IMR-90 (cell line): ENCODE measurements at regions not wholly inside any gene's neighbourhood (a gene's known extent, or its start where the extent isn't known, plus 50 kb on each side); places are given as distances from the start of the nearest gene placed in this dataset.

ENCODE experiments used
- CEBPB ChIP-seq: IDR thresholded peaks from 2 replicates; pipeline ENCODE4 v1.6.1; 2012; ENCODE audit warnings: low read depth, low read length, improper control_type of control experiment
- CHD1 ChIP-seq: IDR thresholded peaks from 2 replicates; pipeline ENCODE4 v1.6.1; 2012; ENCODE audit warnings: low read depth, low read length, improper control_type of control experiment
- CTCF ChIP-seq: conservative IDR thresholded peaks from 2 replicates; pipeline ENCODE4 v1.5.1; 2012; ENCODE audit warnings: mild to moderate bottlenecking, low read depth, low read length, improper control_type of control experiment
- ELK1 ChIP-seq: fragments of 150-350 bp; IDR thresholded peaks from 2 replicates; pipeline ENCODE4 v1.6.1; 2016; ENCODE audit warnings: low read depth, mild to moderate bottlenecking, low read length, moderate library complexity, borderline replicate concordance
- FOS ChIP-seq: fragments of 150-350 bp; IDR thresholded peaks from 2 replicates; pipeline ENCODE4 v1.6.1; 2016; ENCODE audit warnings: low read depth, low read length
- MAFK ChIP-seq: IDR thresholded peaks from 2 replicates; pipeline ENCODE4 v1.6.1; 2012; ENCODE audit warnings: low read depth, low read length, improper control_type of control experiment
- MAZ ChIP-seq: IDR thresholded peaks from 2 replicates; pipeline ENCODE4 v1.6.1; 2012; ENCODE audit warnings: low read depth, mild to moderate bottlenecking, low read length, improper control_type of control experiment, moderate library complexity, borderline replicate concordance
- MXI1 ChIP-seq: IDR thresholded peaks from 2 replicates; pipeline ENCODE4 v1.6.1; 2012; ENCODE audit warnings: low read depth, mild to moderate bottlenecking, low read length, moderate library complexity, borderline replicate concordance
- NFE2L2 ChIP-seq: fragments of 150-350 bp; IDR thresholded peaks from 2 replicates; pipeline ENCODE4 v1.6.1; 2016; ENCODE audit warnings: low read depth, mild to moderate bottlenecking, low read length
- POLR2A ChIP-seq: IDR thresholded peaks from 2 replicates; pipeline ENCODE4 v1.6.1; 2012; ENCODE audit warnings: mild to moderate bottlenecking, low read depth, low read length
- RAD21 ChIP-seq: IDR thresholded peaks from 2 replicates; pipeline ENCODE4 v1.6.1; 2012; ENCODE audit warnings: low read length, improper control_type of control experiment
- RFX5 ChIP-seq: IDR thresholded peaks from 2 replicates; pipeline ENCODE4 v1.8.0; 2012; ENCODE audit warnings: low read depth, mild to moderate bottlenecking, low read length, moderate library complexity
- SMC3 ChIP-seq: fragments of 150-350 bp; IDR thresholded peaks from 2 replicates; pipeline ENCODE4 v1.6.1; 2016; ENCODE audit warnings: low read depth, mild to moderate bottlenecking, antibody characterized with exemption, low read length, moderate library complexity
- TF ChIP-seq, protein P1 (sequence below): fragments of 150-350 bp; IDR thresholded peaks from 2 replicates; pipeline ENCODE4 v1.6.1; 2017; ENCODE audit warnings: mild to moderate bottlenecking, antibody characterized with exemption, low read length, low read depth

DNA sequence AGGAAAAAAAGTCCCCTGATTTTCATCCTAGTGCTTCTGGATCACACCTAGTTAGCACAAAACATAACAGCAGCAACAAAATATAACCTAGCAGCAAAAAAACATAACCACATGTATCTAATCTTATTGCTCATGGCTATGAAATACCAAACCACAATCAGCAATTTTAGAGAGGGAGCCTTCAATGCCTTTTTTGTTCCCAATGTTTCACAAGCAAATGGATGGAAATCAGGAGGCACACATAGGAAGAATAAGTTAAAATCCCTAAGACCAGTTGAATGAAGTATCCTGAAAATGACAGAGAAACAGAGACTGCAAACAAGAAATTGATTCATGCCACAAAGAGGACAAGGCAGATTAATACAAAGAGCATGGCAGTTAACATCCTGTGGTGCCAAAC, 361.6 kb downstream of the GPM6A start:
- TF ChIP-seq MAZ (no peak), RAD21 (no peak), POLR2A (no peak), CTCF (no peak), MAFK (no peak), ELK1 (no peak), RFX5 (no peak), SMC3 (no peak), CHD1 (no peak), CEBPB (no peak), NFE2L2 (no peak), FOS (no peak), MXI1 (no peak)
- TF ChIP-seq, protein P1, sequence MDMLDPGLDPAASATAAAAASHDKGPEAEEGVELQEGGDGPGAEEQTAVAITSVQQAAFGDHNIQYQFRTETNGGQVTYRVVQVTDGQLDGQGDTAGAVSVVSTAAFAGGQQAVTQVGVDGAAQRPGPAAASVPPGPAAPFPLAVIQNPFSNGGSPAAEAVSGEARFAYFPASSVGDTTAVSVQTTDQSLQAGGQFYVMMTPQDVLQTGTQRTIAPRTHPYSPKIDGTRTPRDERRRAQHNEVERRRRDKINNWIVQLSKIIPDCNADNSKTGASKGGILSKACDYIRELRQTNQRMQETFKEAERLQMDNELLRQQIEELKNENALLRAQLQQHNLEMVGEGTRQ = no peak
